HG02973 (cell line): ENCODE measurements at regions not wholly inside any gene's neighbourhood (a gene's known extent, or its start where the extent isn't known, plus 50 kb on each side); places are given as distances from the start of the nearest gene placed in this dataset.
"Not testable (repeated sequence)": the region's sequence is repeated elsewhere in the genome, so short reads cannot be mapped to it uniquely, and the experiment has no call there.

Experiments used
- ATAC-seq: cut with Tn5 transposase; IDR thresholded peaks from one replicate; pipeline ENCODE4 v1.9.1; 2021; ENCODE audit warnings: moderate library complexity; ENCODE audit not compliant: unreplicated experiment

- ATAC-seq: not testable (repeated sequence)
These were observed 1441.6 kb upstream of the ACO1 start for GRCh38 chr9:30942852-30943251.

- ATAC-seq: no peak
These were observed 1440.8 kb upstream of the ACO1 start for GRCh38 chr9:30943446-30944224.

- ATAC-seq: no peak
These were observed 1440.2 kb upstream of the ACO1 start for GRCh38 chr9:30944225-30944569.

GRCh38 chr9:30944741-30945280, 1439.6 kb upstream of the ACO1 start:
- no peak for ATAC-seq

GRCh38 chr9:30964332-30964731, 1420.1 kb upstream of the ACO1 start:
- ATAC-seq: no peak

GRCh38 chr9:30967476-30967875, 1417.0 kb upstream of the ACO1 start:
- no peak for ATAC-seq

- ATAC-seq: no peak
These were observed 1414.3 kb upstream of the ACO1 start for GRCh38 chr9:30970186-30970585.

- no peak for ATAC-seq
These were observed 1413.6 kb upstream of the ACO1 start for GRCh38 chr9:30970812-30971211.

- no peak for ATAC-seq
These were observed 1411.8 kb upstream of the ACO1 start for GRCh38 chr9:30972654-30973053.

- no peak for ATAC-seq
These were observed 1406.5 kb upstream of the ACO1 start for GRCh38 chr9:30977965-30978364.

GRCh38 chr9:30982301-30982700, 1402.1 kb upstream of the ACO1 start:
- ATAC-seq: no peak

GRCh38 chr9:30995956-30996738, 1388.3 kb upstream of the ACO1 start:
- ATAC-seq: no peak

- no peak for ATAC-seq
These were observed 1387.7 kb upstream of the ACO1 start for GRCh38 chr9:30996761-30997160.

- ATAC-seq: no peak
These were observed 1387.2 kb upstream of the ACO1 start for GRCh38 chr9:30997291-30997690.

GRCh38 chr9:31005086-31005665, 1379.3 kb upstream of the ACO1 start:
- ATAC-seq: no peak

GRCh38 chr9:31013371-31013770, 1371.1 kb upstream of the ACO1 start:
- no peak for ATAC-seq

- ATAC-seq: no peak
These were observed 1360.6 kb upstream of the ACO1 start for GRCh38 chr9:31023847-31024246.

GRCh38 chr9:31027678-31028077, 1356.8 kb upstream of the ACO1 start:
- no peak for ATAC-seq

- ATAC-seq: no peak
These were observed 1356.3 kb upstream of the ACO1 start for GRCh38 chr9:31028137-31028536.

GRCh38 chr9:31030741-31031202, 1353.7 kb upstream of the ACO1 start:
- no peak for ATAC-seq

GRCh38 chr9:31032206-31032605, 1352.2 kb upstream of the ACO1 start:
- ATAC-seq: no peak

GRCh38 chr9:31034311-31034710, 1350.1 kb upstream of the ACO1 start:
- no peak for ATAC-seq
